G401.6 (cell line): ENCODE measurements at regions not wholly inside any gene's neighbourhood (a gene's known extent, or its start where the extent isn't known, plus 50 kb on each side); places are given as distances from the start of the nearest gene placed in this dataset.
"Not testable (repeated sequence)": the region's sequence is repeated elsewhere in the genome, so short reads cannot be mapped to it uniquely, and the experiment has no call there.

Experiments
- FAIRE-seq: peaks from 2 replicates; lab custom pipeline; 2012; peaks lifted over from hg19 to GRCh38; lab: Jason Lieb, UNC

DNA sequence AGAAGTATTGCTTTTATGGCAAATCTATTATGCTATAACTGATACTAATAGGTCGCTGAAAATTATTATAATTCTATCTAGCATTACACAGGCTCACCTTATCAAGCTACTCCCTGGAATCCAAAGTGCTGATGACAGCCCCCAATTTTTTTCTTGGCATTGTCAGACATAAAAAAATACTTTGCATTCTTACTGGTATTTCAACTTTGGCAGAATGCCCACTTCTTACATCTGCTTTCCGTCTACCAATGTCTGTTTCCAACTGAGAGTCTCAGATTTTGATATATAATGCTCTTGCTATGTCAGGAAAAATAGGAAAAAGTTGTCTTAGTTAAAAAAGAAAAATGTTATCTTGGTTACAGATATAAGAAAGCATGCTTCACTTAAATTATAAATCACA lies 615.4 kb downstream of the C12orf50 start:
- no peak for FAIRE-seq

DNA sequence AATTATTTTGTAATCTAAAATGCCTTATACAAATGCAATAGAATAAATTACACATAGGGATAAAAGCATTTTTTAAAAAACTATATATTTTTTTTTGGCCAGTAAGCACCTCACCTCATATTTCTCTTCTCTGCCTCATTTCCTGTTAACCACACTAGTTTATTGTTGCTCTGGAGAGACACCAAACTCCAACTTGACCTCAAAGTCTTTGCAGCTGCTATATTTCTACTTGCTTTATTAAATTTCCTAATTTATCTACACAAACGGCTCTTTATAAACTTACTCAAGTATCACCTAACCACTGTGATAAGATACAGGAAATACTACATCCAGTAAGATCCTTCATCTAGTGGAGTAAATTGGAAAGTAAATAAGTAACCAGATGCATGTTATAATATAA lies 622.3 kb downstream of the C12orf50 start:
- no peak for FAIRE-seq

GRCh38 chr12:87405918-87406317 lies 623.3 kb downstream of the C12orf50 start:
- no peak for FAIRE-seq

DNA sequence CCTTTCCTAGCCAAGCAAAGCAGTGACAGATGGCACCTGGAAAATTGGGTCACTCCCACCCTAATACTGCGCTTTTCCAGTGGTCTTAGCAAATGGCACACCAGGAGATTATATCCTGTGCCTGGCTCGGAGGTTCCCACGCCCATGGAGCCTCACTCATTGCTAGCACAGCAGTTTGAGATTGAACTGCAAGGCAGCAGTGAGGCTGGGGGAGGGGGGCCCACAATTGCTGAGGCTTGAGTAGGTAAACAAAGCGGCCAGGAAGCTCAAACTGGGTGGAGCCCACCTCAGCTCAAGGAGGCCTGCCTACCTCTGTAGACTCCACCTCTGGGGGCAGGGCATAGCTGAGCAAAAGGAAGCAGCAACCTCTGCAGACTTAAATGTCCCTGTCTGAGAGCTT lies 635.0 kb downstream of the C12orf50 start:
- FAIRE-seq, result not testable (repeated sequence)

- FAIRE-seq, result no peak
Observed at GRCh38 chr12:87388376-87388775, 640.8 kb downstream of the C12orf50 start.

GRCh38 chr12:87385322-87385721 lies 643.9 kb downstream of the C12orf50 start:
- FAIRE-seq, result no peak

DNA sequence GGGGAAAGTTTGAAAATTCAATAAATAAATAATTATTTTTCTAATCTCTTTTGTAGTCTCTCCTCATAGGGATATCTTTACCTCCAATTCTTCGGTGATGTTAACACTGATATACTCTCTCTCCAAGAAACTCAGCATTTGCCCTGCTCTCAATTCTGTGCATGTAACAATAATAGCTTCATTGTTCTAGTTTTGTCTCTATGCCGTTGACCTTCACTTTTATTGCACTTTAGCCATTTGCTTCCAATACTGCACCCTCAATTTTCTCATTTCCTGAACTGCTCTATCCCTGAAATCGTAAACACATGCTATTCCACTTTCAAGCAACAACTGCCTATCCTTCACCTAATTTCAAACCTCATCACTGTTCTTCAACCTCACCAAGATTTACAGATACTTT lies 645.0 kb downstream of the C12orf50 start:
- no peak for FAIRE-seq

GRCh38 chr12:87383680-87384079 lies 645.5 kb downstream of the C12orf50 start:
- FAIRE-seq, result no peak

DNA sequence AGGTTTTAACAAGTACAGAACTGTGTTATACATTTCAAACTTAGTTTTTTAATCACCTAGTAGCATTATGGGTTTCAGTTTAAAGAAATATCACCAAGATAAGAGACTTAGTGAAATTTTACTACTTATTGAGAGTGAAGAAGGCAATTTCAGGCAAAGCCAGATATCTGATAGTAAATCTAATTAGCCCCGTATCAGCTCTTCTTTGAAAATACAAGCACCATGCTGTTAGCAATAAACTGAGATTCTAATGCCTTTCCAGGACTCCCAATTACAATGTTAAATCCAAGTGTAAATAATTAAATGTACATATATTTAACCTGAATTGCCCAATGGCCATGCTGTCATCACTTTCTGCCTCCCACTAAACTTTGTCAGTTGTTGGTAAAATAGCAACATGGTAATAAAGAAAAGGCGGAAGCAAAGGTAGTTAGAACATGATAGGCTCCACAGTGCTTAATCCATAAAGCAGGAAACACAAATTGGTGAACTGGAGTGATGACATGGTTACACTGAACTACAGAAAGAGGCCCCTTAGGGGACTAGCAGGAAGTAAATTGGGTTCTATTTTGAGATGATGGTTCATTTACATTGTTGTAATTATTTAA lies 646.1 kb downstream of the C12orf50 start:
- FAIRE-seq, result no peak

GRCh38 chr12:87382436-87382835 lies 646.8 kb downstream of the C12orf50 start:
- FAIRE-seq, result no peak

- FAIRE-seq, result no peak
Observed at GRCh38 chr12:87381742-87382141, 647.5 kb downstream of the C12orf50 start.

DNA sequence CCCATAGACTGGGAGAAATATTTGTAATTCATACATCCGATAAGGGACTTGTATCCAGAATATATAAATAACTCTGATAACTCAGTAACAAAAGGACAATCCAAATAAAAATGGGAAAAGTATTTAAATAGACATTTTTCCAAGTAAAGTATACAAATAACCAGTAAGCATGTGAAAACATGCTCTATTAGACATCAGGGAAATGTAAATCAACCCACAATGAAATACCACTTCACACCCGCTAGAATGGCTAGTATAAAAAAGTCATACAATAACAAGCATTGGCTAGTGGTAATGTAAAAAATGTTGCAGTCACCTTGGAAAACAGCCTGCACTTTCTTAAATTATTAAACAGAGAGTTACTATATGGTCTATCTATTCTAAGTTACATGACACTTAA lies 650.7 kb downstream of the C12orf50 start:
- FAIRE-seq, result no peak

DNA sequence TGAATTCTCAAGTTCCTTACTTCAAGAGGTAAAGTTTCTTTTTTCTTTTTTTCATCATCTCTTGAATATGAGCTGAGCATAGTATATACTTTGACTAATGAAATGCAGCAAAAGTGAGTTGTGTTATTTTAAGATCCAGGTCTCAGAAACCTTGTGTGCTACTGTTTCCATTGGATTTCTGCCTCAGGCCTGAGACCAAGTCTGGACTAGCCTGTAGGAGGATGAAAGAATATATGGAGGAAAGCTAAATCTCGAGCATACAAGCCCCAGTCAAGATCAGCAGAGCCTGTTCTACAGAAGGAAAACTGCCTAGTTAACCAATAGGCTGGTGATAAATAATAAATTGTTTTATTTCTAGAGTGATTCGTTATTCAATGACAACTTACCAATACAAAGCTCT lies 652.5 kb downstream of the C12orf50 start:
- FAIRE-seq, result no peak

- no peak for FAIRE-seq
Observed at GRCh38 chr12:87369161-87369560, 660.0 kb downstream of the C12orf50 start.

GRCh38 chr12:87368259-87368658 lies 660.9 kb downstream of the C12orf50 start:
- no peak for FAIRE-seq

DNA sequence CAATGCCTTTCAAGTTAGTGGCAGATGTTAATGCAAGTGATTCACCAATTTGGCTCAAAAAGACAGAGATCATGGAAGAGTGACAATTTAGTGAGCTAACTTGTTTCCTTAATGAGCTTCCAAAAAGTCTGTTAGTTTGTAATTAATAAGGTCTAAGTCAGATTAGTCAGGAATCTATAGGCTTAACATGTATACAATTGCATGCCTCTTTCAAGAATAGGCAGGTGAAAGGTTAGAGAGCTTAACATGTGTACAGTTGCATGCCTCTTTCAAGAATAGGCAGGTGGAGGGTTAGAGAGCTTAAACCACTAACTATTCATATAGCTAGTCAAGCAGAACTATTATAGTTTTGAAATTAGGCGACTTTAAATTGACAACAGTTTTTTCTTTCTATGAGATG lies 663.8 kb downstream of the C12orf50 start:
- no peak for FAIRE-seq

DNA sequence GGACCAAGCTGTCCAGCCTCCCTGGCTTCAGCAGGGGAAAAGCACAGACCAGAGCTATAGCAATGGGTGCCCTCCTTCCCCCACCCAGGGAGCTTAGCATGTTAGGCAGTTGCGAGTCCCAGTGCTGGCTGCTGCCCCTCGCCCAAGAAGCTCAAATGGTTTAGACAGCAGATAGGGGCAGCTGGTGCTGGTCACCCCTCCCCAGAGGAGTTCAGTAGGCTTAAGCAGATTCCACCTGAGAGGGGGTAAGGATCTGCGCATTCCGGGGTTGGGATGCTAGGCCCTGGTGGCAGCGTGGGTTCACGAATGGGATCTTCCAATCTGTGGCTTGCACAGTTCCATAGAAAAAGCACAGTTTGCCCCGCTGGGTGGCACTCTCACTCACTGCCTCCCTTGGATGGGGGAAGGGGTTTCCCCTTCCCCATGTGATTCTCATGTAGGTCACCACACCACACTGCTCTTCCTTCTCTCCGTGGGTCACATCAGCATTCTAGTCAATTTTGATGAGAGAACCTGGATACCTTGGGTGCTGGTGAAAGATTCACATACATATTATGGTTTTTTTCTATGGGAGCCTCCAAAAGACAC lies 665.6 kb downstream of the C12orf50 start:
- no peak for FAIRE-seq

- no peak for FAIRE-seq
Observed at GRCh38 chr12:87349681-87350080, 679.5 kb downstream of the C12orf50 start.

GRCh38 chr12:87348071-87348470 lies 681.1 kb downstream of the C12orf50 start:
- FAIRE-seq, result no peak

DNA sequence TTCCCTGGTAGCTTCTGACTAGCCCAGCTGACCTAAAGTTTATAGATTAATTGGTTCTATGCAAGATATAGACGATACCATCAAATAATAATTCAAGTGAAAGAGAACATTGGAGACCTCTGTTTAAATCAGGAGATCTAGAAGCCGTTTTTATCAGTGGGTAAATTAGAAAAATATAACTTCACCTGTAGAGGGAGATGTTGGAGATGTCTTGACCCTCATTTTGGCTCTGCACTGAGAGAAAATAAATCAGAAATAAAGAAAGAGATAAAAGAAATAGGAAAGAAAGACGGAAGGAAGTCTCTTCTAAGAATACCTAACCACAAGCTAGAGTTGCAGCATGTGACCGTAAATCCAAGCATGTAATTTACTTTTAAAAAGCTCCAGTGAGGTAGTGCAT lies 684.5 kb downstream of the C12orf50 start:
- FAIRE-seq, result no peak

DNA sequence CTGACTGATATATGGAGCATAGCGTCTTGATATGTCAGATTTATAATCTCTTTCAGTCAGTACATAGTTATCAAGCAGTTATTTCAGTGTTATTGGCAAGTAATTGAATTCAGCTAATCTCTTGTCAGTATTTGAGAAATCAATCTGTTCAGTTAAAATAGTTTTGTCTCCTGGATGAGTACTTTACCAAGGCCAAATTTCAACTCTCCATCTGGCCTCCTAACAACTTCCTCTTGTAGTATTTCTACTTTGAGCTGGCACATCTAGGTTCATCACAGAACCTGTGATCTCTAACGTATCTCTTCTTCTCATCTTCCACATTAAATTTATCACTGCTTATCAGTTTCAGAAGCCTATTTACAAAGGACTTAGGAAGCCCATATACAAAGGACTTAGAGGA lies 690.5 kb downstream of the C12orf50 start:
- no peak for FAIRE-seq

- FAIRE-seq, result no peak
Observed at GRCh38 chr12:87336814-87337336, 692.3 kb downstream of the C12orf50 start.

DNA sequence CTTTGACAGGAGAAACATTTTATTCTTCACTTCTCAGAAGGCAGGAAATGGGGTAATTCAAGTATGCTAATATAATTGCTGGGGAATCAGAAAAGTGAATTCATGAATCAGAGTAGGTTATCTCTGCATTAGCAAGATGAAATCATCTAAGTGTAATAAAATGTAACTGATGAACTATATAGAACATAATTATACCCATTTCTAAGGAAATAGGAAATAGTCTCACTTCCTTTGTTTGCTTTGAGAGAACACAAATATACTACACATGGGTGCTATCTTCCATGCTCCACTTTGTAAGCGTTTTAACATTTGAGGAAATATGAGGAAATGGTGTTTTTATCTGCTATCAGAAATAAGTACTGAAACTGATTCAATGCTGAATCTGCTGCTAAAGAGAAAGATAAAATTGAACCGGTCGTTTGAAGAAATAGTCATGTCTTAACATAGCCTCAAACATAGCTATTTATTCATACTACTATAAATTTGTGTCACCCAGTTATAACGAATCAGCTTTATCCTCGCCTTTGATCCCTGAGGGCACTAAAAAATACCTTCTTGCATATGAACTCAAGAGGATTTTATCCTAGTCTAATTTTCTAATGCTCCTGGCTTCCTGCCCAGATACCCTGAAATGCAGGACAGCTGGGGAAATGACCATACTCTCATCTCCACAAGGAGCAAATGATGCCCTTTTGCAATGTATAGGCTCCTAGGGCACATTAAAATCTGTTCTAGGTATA lies 696.0 kb downstream of the C12orf50 start:
- FAIRE-seq, result no peak
